ENCODE measurements at regions not wholly inside any gene's neighbourhood (a gene's known extent, or its start where the extent isn't known, plus 50 kb on each side); places are given as distances from the start of the nearest gene placed in this dataset.

DNA sequence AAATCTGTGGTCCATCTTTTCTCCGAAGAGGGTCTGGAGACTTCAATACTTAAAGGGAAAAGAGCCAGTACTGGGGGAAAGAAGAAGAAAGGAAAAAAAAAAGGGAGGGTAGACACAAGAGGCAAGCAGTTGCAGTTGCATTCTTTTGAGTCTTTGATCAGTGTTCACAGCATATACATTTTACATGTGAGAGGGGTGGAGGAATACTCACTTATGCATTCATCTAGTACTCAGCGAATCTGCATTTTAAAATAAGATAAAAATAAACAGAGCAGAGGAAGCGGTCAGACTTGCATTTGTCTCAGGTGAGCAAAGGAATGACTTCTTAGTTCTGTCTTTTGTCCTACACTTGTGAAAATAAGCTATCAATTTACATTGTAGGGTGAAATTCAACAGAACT is 275.6 kb downstream of the SLC7A11 start:
- H3K36me3 ChIP-seq (ENCODE audit: control insufficient read depth in 4 of 4, insufficient read depth in 3 of 4, low read depth in 1 of 4, low read length in 3 of 4) = no peaks in the 10 kb centered on the region
- H3K9me3 ChIP-seq (ENCODE audit: control insufficient read depth in 4 of 4, low read length in 3 of 4) = no peaks in the 10 kb centered on the region
- TF ChIP-seq, protein P1, sequence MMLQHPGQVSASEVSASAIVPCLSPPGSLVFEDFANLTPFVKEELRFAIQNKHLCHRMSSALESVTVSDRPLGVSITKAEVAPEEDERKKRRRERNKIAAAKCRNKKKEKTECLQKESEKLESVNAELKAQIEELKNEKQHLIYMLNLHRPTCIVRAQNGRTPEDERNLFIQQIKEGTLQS (IDR thresholded peaks at IDR 0.05) = no peak
- TF ChIP-seq FOXA1 (IDR thresholded peaks at IDR 0.05) (no peak), JUND (IDR thresholded peaks at IDR 0.05) (no peak)
- H3K9ac ChIP-seq (ENCODE audit: low read depth in 1 of 2, low read length in 2 of 2) = no peak overlapping the region
- no peak overlapping the region for H3K4me3 ChIP-seq (ENCODE audit: low read depth in 1 of 3, low read length in 3 of 3)
- peaks cover 0 to 3% (median 0%) of the 10 kb centered on the region in 4 donors for H3K27me3 ChIP-seq (ENCODE audit: control insufficient read depth in 4 of 4, insufficient read depth in 4 of 4, low read length in 3 of 4)
- H3K27ac ChIP-seq (ENCODE audit: low read depth in 1 of 2, low read length in 2 of 2) = no peak overlapping the region
- no peaks in the 10 kb centered on the region for H3K4me1 ChIP-seq (ENCODE audit: control insufficient read depth in 4 of 4, insufficient read depth in 4 of 4, low read length in 3 of 4)
- WGBS = 75% methylated on average over 3 of the region's 3 CpGs
- DNase-seq (ENCODE audit: low spot score) = no peak

DNA sequence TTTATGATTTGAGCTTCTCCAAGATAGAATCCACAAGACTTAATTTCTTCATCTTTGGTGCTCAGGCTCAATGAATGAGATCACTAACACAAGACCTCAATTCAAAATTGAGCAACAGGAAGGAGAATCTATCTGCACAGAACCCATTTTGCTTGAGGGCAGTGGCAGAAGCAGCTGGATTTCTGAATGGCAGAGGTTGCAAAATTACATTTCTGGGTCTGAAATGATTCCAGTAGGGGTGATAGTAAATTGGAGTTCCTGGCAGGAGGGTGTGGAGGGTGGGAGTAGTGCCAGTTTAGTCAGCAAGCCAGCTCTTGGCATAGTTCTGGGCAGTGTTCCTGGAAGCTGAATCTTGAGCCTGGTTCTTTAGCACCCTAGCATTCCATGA is 281.1 kb downstream of the SLC7A11 start:
- TF ChIP-seq HNF4G (IDR thresholded peaks at IDR 0.05) = no peak
- TF ChIP-seq, protein P2, sequence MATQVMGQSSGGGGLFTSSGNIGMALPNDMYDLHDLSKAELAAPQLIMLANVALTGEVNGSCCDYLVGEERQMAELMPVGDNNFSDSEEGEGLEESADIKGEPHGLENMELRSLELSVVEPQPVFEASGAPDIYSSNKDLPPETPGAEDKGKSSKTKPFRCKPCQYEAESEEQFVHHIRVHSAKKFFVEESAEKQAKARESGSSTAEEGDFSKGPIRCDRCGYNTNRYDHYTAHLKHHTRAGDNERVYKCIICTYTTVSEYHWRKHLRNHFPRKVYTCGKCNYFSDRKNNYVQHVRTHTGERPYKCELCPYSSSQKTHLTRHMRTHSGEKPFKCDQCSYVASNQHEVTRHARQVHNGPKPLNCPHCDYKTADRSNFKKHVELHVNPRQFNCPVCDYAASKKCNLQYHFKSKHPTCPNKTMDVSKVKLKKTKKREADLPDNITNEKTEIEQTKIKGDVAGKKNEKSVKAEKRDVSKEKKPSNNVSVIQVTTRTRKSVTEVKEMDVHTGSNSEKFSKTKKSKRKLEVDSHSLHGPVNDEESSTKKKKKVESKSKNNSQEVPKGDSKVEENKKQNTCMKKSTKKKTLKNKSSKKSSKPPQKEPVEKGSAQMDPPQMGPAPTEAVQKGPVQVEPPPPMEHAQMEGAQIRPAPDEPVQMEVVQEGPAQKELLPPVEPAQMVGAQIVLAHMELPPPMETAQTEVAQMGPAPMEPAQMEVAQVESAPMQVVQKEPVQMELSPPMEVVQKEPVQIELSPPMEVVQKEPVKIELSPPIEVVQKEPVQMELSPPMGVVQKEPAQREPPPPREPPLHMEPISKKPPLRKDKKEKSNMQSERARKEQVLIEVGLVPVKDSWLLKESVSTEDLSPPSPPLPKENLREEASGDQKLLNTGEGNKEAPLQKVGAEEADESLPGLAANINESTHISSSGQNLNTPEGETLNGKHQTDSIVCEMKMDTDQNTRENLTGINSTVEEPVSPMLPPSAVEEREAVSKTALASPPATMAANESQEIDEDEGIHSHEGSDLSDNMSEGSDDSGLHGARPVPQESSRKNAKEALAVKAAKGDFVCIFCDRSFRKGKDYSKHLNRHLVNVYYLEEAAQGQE (IDR thresholded peaks at IDR 0.05) = no peak
- H3K9ac ChIP-seq (ENCODE audit: low read depth in 1 of 2, low read length in 2 of 2) = no peak overlapping the region
- H3K36me3 ChIP-seq (ENCODE audit: control insufficient read depth in 4 of 4, insufficient read depth in 3 of 4, low read depth in 1 of 4, low read length in 3 of 4) = no peaks in the 10 kb centered on the region
- peaks cover 0 to 2% (median 0%) of the 10 kb centered on the region in 4 donors for H3K27me3 ChIP-seq (ENCODE audit: control insufficient read depth in 4 of 4, insufficient read depth in 4 of 4, low read length in 3 of 4)
- H3K4me1 ChIP-seq (ENCODE audit: control insufficient read depth in 4 of 4, insufficient read depth in 4 of 4, low read length in 3 of 4) = no peaks in the 10 kb centered on the region
- H3K4me3 ChIP-seq (ENCODE audit: low read depth in 1 of 3, low read length in 3 of 3) = no peak overlapping the region
- H3K27ac ChIP-seq (ENCODE audit: low read depth in 1 of 2, low read length in 2 of 2) = no peak overlapping the region
- no peaks in the 10 kb centered on the region for H3K9me3 ChIP-seq (ENCODE audit: control insufficient read depth in 4 of 4, low read length in 3 of 4)
- DNase-seq (ENCODE audit: low spot score) = no peak

DNA sequence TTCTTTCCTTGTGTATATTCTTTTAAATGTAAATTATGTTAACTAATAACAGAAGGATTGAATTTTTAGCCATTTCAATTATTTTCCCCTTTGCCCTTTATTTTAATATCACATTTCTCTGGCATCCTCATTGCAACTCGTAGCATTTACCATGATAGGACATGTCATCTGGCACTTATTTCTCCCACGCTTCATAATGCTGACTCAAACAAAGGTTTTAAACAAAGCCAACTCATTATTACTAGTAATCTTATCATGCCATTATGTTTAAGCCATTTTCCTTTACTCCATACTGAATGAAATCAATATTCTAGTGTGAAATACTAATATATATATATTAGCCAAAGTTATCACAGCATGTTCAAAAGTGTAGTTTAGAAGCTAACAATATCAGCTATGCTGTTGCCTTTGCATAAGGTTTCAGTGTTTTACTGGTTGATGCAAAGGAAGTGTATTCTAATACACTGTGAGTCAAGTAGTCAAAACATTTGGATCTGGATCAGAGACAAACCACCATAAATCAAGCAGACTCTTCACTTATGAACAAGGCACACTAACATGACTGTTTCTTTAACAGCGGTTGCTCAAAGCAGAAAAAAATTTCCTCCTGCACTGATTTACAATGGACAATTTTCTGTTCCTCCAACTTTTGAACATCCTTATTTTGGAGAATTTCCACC is 281.6 kb downstream of the SLC7A11 start:
- Histone ChIP-seq H3K4me1 (ENCODE audit: control insufficient read depth in 4 of 4, insufficient read depth in 4 of 4, low read length in 3 of 4) (peaks cover 0 to under 1% (median under 1%) of the 10 kb centered on the region in 4 donors), H3K27me3 (ENCODE audit: control insufficient read depth in 4 of 4, insufficient read depth in 4 of 4, low read length in 3 of 4) (no peaks in the 10 kb centered on the region), H3K9me3 (ENCODE audit: control insufficient read depth in 4 of 4, low read length in 3 of 4) (no peaks in the 10 kb centered on the region), H3K9ac (ENCODE audit: low read depth in 1 of 2, low read length in 2 of 2) (no peak overlapping the region), H3K36me3 (ENCODE audit: control insufficient read depth in 4 of 4, insufficient read depth in 3 of 4, low read depth in 1 of 4, low read length in 3 of 4) (no peaks in the 10 kb centered on the region), H3K27ac (ENCODE audit: low read depth in 1 of 2, low read length in 2 of 2) (no peak overlapping the region), H3K4me3 (ENCODE audit: low read depth in 1 of 3, low read length in 3 of 3) (no peak overlapping the region)
- WGBS = 74% methylated on average over 3 of the region's 3 CpGs
- TF ChIP-seq SP1 (IDR thresholded peaks at IDR 0.05) (no peak), FOXA2 (IDR thresholded peaks at IDR 0.05) (no peak), FOXA1 (IDR thresholded peaks at IDR 0.05) (no peak), NR2F2 (IDR thresholded peaks at IDR 0.05) (no peak)
- TF ChIP-seq, protein P2 (IDR thresholded peaks at IDR 0.05) = no peak
- no peak for DNase-seq (ENCODE audit: low spot score)

Measured in liver (tissue), 7 donors.